GM23248 (cell line): ENCODE measurements at regions not wholly inside any gene's neighbourhood (a gene's known extent, or its start where the extent isn't known, plus 50 kb on each side); places are given as distances from the start of the nearest gene placed in this dataset.

Experiments
- DNase-seq: peaks from one replicate; pipeline ENCODE4 v3.0.0-alpha.2; 2015
- H2AFZ ChIP-seq: fragments of 200-600 bp; sonication (generic); 2 replicates; pipeline ENCODE4 v1.6.1; 2016; ENCODE audit warnings: antibody characterized with exemption
- H3F3A ChIP-seq: fragments of 200-600 bp; sonication (generic); 2 replicates; pipeline ENCODE4 v1.6.1; 2016; ENCODE audit warnings: mild to moderate bottlenecking, antibody characterized with exemption, mixed run types; ENCODE audit not compliant: insufficient read depth
- H3K27ac ChIP-seq: fragments of 200-600 bp; sonication (generic); 2 replicates; pipeline ENCODE4 v1.5.1; 2016; ENCODE audit warnings: mild to moderate bottlenecking
- H3K27me3 ChIP-seq: fragments of 200-600 bp; sonication (generic); replicated peaks from 2 replicates; pipeline ENCODE4 v1.6.1; 2016; ENCODE audit warnings: mild to moderate bottlenecking; ENCODE audit not compliant: insufficient read depth
- H3K36me3 ChIP-seq: fragments of 200-600 bp; sonication (generic); 2 replicates; pipeline ENCODE4 v1.6.1; 2016; ENCODE audit warnings: low read depth, mild to moderate bottlenecking
- H3K4me1 ChIP-seq: fragments of 200-600 bp; sonication (generic); 2 replicates; pipeline ENCODE4 v1.6.1; 2016; ENCODE audit warnings: mild to moderate bottlenecking; ENCODE audit not compliant: insufficient read depth
- H3K4me2 ChIP-seq: fragments of 200-600 bp; sonication (generic); one replicate; pipeline ENCODE4 v1.6.1; 2016; ENCODE audit warnings: mild to moderate bottlenecking; ENCODE audit not compliant: unreplicated experiment
- H3K4me3 ChIP-seq: fragments of 200-600 bp; sonication (generic); 2 replicates; pipeline ENCODE4 v1.5.1; 2016; ENCODE audit warnings: mild to moderate bottlenecking
- H3K79me2 ChIP-seq: fragments of 200-600 bp; sonication (generic); 2 replicates; pipeline ENCODE4 v1.6.1; 2016; ENCODE audit warnings: mild to moderate bottlenecking; ENCODE audit not compliant: insufficient read depth
- H3K9ac ChIP-seq: fragments of 200-600 bp; sonication (generic); 2 replicates; pipeline ENCODE4 v1.6.1; 2016; ENCODE audit warnings: mild to moderate bottlenecking
- H3K9me2 ChIP-seq: fragments of 200-600 bp; sonication (generic); 2 replicates; pipeline ENCODE4 v1.6.1; 2016; ENCODE audit warnings: mixed run types, mild to moderate bottlenecking, moderate library complexity; ENCODE audit not compliant: insufficient read depth
- H3K9me3 ChIP-seq: fragments of 200-600 bp; sonication (generic); one replicate; pipeline ENCODE4 v1.6.1; 2017; ENCODE audit warnings: low read depth
- H4K20me1 ChIP-seq: fragments of 200-600 bp; sonication (generic); 2 replicates; pipeline ENCODE4 v1.6.0; 2016; ENCODE audit not compliant: insufficient read depth
- EZH2 ChIP-seq: fragments of 200-600 bp; sonication (generic); IDR thresholded peaks from 2 replicates; pipeline ENCODE4 v1.6.1; 2018; ENCODE audit warnings: antibody characterized with exemption, mild to moderate bottlenecking; ENCODE audit not compliant: insufficient read depth, poor library complexity, severe bottlenecking
- EZH2phosphoT487 ChIP-seq: fragments of 200-600 bp; sonication (generic); IDR thresholded peaks from 2 replicates; pipeline ENCODE4 v1.6.1; 2018; ENCODE audit warnings: antibody characterized with exemption, moderate library complexity, mild to moderate bottlenecking, low read depth; ENCODE audit not compliant: insufficient read depth
- WGBS, 2 experiments: methylation state at CpG; one replicate each; pipeline ENCODE4 v1.1.6; 2015 to 2017; ENCODE audit warnings: low lambda C conversion rate in 2 of 2, low coverage in 1 of 2; ENCODE audit errors: missing lambda C conversion rate in 2 of 2; 5-methylcytosine and 5-hydroxymethylcytosine counted together
- in situ Hi-C: fragments of 300-500 bp; cut with MboI; formaldehyde crosslinking; loops from 2 replicates; pipeline ENCODE4 v1.15.0; 2020

GRCh38 chr3:120850381-120851295 lies 57.4 kb upstream of the STXBP5L start:
- no peaks in the 10 kb centered on the region for H3K36me3 ChIP-seq
- peak overlapping the region; percentile 57 for H3K4me2 ChIP-seq
- no peaks in the 10 kb centered on the region for H3K79me2 ChIP-seq
- peaks cover 10% of the 10 kb centered on the region for H3F3A ChIP-seq
- no peak overlapping the region for H2AFZ ChIP-seq
- H3K9ac ChIP-seq = no peak overlapping the region
- TF ChIP-seq EZH2 (no peak), EZH2phosphoT487 (no peak)
- in situ Hi-C loops = no loop called here
- H3K4me1 ChIP-seq = peaks cover 36% of the 10 kb centered on the region
- no peak overlapping the region for H3K4me3 ChIP-seq
- H4K20me1 ChIP-seq = no peaks in the 10 kb centered on the region
- no peaks in the 10 kb centered on the region for H3K9me2 ChIP-seq
- H3K9me3 ChIP-seq = no peaks in the 10 kb centered on the region
- 27 to 32% methylated on average over 6 of the region's 6 CpGs for WGBS, 2 experiments
- DNase-seq = peak; percentile 81
- 0 out of 2 replicates have a peak overlapping the region, but pooled peaks have one; percentile 15 for H3K27ac ChIP-seq
- H3K27me3 ChIP-seq = no peaks in the 10 kb centered on the region; the same call in 1 of the 2 replicates

DNA sequence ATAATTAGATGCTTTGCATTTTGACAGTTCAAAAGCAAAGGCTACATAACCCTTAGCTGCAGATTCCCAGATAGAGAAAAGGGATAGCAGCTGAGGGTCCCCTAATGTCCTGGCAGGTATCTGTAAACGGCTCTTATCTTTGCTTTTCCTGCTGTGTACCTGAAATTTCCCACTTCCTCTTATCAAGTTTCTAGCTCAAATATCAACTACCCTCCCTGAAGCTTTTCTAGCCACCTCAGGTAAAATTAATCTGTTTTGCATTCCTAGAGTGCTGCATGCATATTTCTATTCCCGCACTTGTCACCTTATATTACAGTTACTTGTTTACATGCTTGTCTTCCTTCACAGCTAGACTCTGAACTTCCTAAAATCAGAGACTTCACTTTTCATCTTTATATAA lies 55.6 kb upstream of the STXBP5L start:
- WGBS, 2 experiments = 69 to 79% methylated on average over 2 of the region's 2 CpGs
- H3K4me3 ChIP-seq = no peak overlapping the region
- no peak overlapping the region for H3K27ac ChIP-seq
- in situ Hi-C loops = no loop called here
- TF ChIP-seq EZH2 = no peak
- no peak for TF ChIP-seq EZH2phosphoT487
- no peaks in the 10 kb centered on the region for H3K79me2 ChIP-seq
- H2AFZ ChIP-seq = no peak overlapping the region
- no peaks in the 10 kb centered on the region for H3K9me2 ChIP-seq
- H3F3A ChIP-seq = peaks cover 10% of the 10 kb centered on the region
- no peaks in the 10 kb centered on the region for H3K27me3 ChIP-seq
- H3K4me2 ChIP-seq = no peak overlapping the region
- DNase-seq = no peak
- H3K36me3 ChIP-seq = no peaks in the 10 kb centered on the region
- H3K4me1 ChIP-seq = peaks cover 46% of the 10 kb centered on the region
- H3K9me3 ChIP-seq = no peaks in the 10 kb centered on the region
- no peaks in the 10 kb centered on the region for H4K20me1 ChIP-seq
- H3K9ac ChIP-seq = no peak overlapping the region

DNA sequence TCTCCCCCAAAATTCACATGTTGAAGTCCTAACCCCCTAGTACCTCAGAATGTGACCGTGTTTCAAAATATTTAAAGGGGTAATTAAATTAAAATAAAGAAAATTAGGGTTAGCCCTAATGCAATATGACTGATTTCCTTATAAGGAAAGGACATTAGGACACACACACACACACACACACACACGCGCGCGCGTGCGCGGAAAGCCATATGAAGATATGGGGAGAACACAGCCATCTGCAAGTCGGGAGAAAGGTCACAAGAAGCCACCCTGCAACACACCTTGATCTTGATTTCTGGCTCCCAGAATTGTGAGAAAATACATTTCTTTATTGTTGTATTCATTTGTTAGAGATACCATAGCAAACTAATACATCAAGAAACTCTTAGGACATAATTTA lies 54.6 kb upstream of the STXBP5L start:
- H2AFZ ChIP-seq = no peak overlapping the region
- in situ Hi-C loops = no loop called here
- no peaks in the 10 kb centered on the region for H3K9me3 ChIP-seq
- peaks cover 46% of the 10 kb centered on the region for H3K4me1 ChIP-seq
- no peaks in the 10 kb centered on the region for H3K9me2 ChIP-seq
- no peaks in the 10 kb centered on the region for H3K27me3 ChIP-seq
- peaks cover 10% of the 10 kb centered on the region for H3F3A ChIP-seq
- WGBS, 2 experiments = 93 to 94% methylated on average over 9 of the region's 9 CpGs
- H3K9ac ChIP-seq = no peak overlapping the region
- H3K4me2 ChIP-seq = no peak overlapping the region
- no peak for DNase-seq
- H3K4me3 ChIP-seq = no peak overlapping the region
- no peaks in the 10 kb centered on the region for H4K20me1 ChIP-seq
- H3K36me3 ChIP-seq = no peaks in the 10 kb centered on the region
- no peak overlapping the region for H3K27ac ChIP-seq
- no peak for TF ChIP-seq EZH2
- TF ChIP-seq EZH2phosphoT487 = no peak
- no peaks in the 10 kb centered on the region for H3K79me2 ChIP-seq

DNA sequence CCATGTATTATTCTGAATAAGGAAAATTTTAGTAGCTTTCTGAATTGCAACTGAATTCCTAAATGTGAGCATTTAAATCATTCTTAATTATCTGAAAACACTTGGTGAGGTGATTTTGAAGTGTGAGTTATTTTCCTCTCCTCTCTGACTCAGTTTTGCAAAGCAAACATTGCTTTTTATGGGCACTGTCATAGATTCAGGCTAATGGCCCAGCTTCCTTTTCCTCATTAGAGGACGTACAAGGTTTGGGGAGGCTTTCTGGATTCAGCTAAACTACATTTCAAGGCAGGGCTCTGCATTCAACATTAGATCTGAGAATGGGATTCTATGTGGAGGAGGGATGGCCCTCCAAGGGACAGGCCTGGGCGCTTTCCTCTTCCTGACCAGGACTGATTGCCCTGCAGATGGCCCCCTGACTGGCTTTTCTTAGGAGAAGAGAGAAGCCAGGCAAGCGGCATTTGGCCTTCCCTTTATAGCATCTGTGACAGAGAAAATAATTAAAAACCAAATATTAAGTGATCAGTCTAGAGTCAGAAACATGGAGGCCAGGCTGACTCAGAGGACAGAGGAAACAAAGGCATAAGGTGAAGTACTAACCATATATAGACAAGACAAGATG lies 53.0 kb upstream of the STXBP5L start:
- 42 to 46% methylated on average over 3 of the region's 3 CpGs for WGBS, 2 experiments
- 0 out of 2 replicates have a peak overlapping the region, but pooled peaks have one; percentile 14 for H2AFZ ChIP-seq
- H3K27me3 ChIP-seq = no peaks in the 10 kb centered on the region; the same call in 1 of the 2 replicates
- H3K9ac ChIP-seq = no peak overlapping the region
- no peaks in the 10 kb centered on the region for H3K9me2 ChIP-seq
- no peak for TF ChIP-seq EZH2
- no peak for TF ChIP-seq EZH2phosphoT487
- peak; percentile 29 for DNase-seq
- H3K4me3 ChIP-seq = no peak overlapping the region
- in situ Hi-C loops = no loop called here
- no peaks in the 10 kb centered on the region for H4K20me1 ChIP-seq
- no peaks in the 10 kb centered on the region for H3K36me3 ChIP-seq
- H3K27ac ChIP-seq = no peak overlapping the region
- H3K4me2 ChIP-seq = no peak overlapping the region
- peaks cover 3% of the 10 kb centered on the region for H3F3A ChIP-seq
- H3K9me3 ChIP-seq = no peaks in the 10 kb centered on the region
- peaks cover 35% of the 10 kb centered on the region for H3K4me1 ChIP-seq
- no peaks in the 10 kb centered on the region for H3K79me2 ChIP-seq
